ENCODE measurements at regions not wholly inside any gene's neighbourhood (a gene's known extent, or its start where the extent isn't known, plus 50 kb on each side); places are given as distances from the start of the nearest gene placed in this dataset.

GRCh38 chr1:82453511-82454185 is 652.9 kb downstream of the ADGRL2 start:
- no peak for DNase-seq

DNA sequence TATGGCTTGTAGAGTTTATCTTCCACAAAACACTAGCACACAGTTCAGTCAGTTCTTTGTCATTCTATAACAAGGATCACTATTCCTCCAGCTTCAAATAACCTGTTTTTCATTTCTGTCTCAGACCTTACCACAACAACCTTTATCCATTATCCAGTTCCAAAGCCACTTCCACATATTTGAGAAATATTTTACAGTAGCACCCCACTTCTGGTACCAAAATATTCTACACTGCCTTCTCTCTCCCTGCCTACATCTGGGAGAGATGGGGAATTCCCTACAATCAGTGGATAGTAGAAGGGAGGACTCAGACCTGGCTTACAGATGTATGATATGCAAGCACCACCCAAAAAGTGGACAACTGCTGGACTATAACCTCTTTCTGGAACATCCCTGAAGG is 651.4 kb downstream of the ADGRL2 start:
- DNase-seq, result no peak

GRCh38 chr1:82451191-82451590 is 650.5 kb downstream of the ADGRL2 start:
- no peak for DNase-seq

DNA sequence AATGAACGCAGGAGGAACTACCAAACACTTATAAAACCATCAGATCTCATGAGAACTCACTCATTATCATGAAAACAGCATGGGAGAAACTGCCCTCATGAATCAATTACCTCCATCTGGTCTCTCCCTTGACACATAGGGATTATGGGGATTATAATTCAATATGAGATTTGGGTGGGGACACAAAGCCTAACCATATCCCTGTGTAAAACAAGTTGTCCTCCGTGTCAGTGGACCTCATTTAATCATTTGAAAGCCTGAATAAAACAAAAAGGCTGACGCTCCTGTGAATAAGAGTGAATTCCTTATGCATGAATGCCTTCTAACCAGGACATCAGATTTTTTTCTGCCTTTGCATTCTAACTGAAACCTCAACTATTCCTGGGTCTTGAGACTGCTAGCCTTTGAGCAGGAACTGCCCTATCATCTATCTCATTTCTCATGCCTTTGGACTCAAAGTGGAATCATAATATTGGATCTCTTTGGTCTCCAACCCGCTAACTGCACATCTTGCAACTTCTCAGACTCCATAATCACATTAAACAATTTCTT is 648.8 kb downstream of the ADGRL2 start:
- no peak for DNase-seq

DNA sequence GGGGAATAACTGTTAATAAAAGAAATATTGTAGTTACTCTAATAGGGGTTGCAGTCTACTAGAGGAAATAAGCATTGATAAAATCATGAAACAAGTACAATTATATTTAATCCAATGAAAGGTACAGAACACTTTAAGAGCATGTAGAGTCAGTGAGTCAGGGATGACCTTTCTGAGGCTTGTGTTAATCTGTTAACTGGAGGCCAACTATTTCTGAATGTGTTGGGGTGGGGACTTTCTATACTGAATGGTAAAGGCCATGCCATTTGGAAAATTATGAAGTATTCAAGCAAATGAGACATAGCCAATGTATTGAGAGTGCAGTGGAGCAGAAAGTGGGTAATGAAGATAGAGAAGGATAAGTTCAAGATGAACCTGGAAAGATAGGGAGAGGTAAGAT is 646.2 kb downstream of the ADGRL2 start:
- no peak for DNase-seq

DNA sequence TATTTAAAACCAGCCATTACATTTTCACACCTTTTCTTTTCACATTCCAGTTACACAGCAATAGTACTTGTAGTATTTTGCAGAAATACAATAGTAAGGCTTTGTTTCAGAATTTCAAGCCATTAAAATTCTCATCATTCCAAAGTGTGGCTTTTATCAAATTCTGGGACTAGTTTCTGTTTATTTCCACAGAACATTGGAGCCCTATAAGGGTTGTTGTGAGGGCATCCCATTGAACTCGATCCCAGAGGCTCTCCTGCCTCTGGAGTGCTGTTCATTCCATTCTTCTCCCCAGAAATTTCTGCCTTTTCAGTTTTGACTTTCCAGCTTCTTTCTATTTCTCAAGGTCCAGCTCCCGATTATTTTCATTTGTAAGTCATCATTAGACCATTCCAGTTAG is 645.5 kb downstream of the ADGRL2 start:
- DNase-seq, result no peak

GRCh38 chr1:82445827-82446226 is 645.1 kb downstream of the ADGRL2 start:
- DNase-seq, result no peak

GRCh38 chr1:82445132-82445531 is 644.4 kb downstream of the ADGRL2 start:
- no peak for DNase-seq

- DNase-seq, result no peak
These were observed 640.7 kb downstream of the ADGRL2 start for GRCh38 chr1:82441402-82441801.

DNA sequence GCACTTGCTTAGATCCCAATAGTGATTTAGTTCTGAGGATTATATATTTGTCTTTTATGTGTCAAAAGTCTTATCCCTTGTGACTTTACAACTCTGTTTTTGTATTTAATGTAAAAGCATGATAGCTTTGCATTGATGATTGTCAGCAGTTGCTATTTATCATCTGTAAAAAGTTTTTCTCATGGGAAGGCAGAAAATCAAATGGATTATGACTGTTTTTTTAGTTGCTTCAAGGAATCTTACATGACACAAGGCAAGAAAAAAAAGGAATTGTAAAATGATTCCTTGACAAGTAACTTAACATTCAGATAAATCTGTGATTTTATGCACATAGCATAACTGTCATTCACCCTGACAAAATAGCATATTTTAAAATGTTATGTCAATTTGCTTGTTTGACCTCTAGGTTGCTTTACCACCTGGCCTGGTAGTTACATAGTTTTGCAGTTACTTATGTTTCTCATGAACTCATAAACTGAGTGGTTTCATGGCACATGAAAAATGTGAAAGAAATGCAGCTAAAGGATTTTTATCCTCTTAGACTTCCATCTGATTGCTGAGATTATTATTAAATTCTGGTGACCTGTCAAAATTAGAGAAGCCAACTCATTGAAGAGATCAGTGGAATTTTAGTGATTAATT is 622.6 kb downstream of the ADGRL2 start:
- no peak for DNase-seq

DNA sequence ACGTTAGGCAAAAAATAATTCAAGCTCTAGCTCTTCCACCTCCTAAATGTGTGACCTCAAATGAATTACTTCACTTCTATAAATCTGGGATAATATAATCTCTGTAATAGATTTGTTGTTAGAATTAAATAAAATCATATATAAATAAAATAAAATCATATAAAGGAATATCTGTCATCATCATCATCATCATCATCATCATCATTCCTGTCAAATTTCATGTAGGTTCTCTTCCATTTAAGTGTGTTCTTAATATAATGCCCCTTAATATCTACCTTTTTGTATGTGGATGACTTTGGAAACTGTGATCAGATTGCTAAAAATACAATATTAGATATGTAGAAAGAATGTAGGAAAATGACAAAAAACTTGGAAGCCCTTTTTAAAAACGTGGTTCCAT is 621.0 kb downstream of the ADGRL2 start:
- no peak for DNase-seq

DNA sequence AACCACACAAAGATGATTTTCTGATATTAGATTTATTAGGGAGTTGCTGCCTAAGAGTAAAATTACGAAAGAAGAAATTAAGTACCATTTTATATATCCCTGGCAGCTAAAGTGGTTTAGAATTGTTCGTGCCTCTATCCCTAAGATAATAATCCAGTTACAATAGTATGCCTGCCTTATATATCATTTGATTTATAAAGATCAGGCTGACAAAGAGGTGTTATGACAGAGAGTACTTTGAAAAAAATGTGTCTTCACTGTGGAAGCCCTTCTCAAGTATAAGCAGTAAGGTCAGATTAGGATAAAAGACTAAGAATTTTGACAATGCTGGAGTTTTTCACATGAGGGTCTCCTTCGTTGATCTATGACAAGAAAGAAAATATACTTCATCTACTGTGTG is 619.9 kb downstream of the ADGRL2 start:
- DNase-seq, result no peak

GRCh38 chr1:82411605-82412004 is 610.9 kb downstream of the ADGRL2 start:
- DNase-seq, result no peak

DNA sequence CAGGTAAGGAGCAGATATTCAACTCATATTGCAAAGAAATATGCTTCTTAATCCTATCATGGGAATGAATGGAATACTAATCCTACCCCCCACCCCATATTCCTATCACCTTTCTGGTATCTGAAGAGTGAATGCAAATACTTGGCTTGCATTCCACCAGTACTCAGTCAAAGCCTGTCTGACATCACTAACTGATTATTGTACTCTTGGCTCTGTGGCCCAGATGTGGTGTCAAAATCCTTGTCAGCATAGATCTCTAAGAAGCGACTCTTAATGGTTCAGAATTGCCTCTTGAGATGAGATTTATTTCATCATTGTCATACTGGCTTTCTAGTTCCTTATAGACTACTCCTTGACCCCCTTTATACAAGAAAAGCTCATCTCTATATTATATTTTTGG is 604.6 kb downstream of the ADGRL2 start:
- no peak for DNase-seq

DNA sequence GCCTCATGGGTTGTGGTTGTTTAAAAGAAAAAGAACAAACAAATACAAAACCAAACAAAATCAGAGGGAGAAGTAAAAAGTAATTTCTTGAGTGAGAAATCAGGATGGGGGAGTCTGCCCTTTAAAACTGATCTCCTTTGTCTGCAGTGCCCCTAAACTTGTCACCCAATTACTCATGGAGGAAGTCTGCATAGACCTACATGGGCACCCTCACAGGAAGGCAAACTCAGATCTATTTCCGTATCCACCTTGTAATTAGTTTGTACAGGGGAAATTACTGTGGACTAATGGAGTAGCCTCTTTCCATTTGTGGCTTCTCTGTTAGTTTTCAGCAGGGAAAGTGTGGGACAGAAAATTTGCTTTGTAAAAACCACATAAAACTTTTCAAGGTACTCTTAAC is 600.4 kb downstream of the ADGRL2 start:
- no peak for DNase-seq

DNA sequence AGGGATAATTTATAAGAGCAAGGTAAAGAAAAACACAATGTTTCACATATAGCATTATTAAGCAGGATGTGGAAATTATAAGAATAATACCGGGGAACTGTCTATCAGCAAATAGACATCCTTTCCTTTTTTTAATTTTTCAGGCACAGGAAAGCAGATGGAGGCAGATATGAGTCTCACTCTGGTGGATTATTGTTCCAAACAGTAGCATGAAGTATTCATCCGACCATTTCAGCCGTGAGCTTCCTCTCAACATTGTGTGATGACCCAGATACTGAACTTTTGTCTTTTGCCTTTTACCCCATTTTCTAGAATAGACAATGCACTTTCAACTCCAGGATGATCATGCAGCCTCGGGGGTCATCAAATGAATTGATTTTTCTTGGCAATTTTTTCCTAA is 599.8 kb downstream of the ADGRL2 start:
- DNase-seq, result no peak

DNA sequence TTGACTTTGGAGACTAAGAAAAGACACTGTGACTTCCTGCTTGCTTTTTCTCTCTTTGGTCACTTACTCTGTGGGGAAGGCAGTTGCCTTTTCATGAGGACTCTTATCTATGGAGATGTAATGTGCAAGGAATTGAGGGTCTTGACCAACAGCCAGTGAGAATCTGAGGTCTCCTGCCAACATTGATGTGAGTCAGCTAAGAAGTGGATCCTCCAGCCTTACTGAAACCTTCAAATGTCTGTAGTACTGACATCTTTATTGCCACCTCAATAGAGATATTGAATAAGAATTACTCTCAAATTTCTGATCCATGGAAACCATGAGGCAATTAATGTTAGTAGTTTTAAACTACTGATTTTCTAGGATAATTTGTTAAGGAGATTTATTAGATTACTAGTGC is 598.4 kb downstream of the ADGRL2 start:
- no peak for DNase-seq

DNA sequence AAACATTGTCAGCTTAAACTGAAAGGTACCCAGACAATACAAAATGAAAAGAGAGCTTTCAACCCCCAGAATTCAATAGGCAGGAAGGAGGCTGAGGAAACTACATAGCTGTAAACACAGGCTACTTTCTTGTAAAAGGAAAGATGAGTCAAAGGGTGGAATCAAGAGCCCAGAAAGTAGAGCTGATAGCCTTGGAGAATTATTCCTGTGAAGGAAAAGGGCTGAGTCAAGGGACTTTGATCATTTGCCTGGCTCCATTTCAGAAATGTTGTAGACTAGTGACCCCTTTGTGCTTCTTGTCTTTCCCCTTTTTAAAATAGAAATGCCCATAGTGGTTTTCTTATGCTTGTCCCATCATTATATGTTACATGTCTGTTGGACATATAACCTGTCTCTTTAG is 597.6 kb downstream of the ADGRL2 start:
- DNase-seq, result no peak

GRCh38 chr1:82395440-82395839 is 594.7 kb downstream of the ADGRL2 start:
- no peak for DNase-seq

DNA sequence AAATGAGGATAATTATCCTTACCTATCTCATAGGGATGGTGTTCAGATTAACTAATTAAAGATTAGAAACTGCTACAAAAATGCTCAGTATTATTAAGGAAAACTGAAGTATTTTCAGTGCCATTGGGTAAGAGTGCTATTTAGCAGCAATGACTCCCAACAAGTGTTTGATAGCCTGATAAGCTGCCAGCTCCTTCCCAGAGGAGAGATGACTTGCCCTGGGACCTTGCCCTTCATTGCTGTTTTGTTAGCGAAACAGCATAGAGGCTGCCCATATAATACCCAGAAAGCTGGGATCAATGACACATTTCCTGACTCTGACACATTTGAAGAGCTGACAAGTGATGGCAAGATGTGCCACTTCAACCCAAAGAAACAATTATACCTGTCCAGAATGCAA is 592.2 kb downstream of the ADGRL2 start:
- no peak for DNase-seq

- no peak for DNase-seq
These were observed 591.8 kb downstream of the ADGRL2 start for GRCh38 chr1:82392513-82392912.

DNA sequence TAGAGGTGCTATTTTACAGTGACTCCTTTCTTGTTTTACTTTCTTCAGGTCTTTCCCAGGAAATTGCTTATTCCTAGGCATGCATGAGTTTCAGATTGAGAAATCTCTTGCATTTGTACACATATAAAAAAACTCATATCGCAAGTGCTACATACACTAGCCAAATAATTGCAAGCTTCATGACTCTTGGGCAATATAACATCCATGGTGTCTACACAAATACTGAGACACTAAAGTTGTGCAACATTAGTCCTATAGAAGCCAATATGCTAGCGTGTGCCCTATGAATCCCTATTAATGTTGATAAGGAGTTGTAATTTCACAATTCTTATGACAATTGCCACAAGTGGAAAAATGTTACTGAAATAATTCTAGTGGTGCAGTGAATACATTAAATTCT is 591.0 kb downstream of the ADGRL2 start:
- DNase-seq, result no peak

GRCh38 chr1:82390627-82391026 is 589.9 kb downstream of the ADGRL2 start:
- DNase-seq, result no peak

- no peak for DNase-seq
These were observed 587.9 kb downstream of the ADGRL2 start for GRCh38 chr1:82388679-82389078.

DNA sequence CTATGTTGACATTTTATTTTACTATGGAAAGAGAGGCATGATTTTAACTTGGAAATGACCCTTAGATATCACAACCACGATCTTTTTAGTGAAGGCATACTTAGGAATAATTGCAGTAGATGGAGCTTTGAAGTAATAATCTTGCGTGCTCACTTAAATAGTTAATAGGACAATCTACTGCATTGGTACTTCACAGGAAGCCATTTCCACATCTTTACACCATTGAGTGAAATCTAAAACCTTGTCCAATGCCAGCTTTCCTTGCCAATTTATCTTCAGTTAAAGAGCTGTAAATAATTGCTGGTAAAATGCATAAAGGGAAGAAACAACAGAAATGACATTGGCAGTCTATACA is 586.3 kb downstream of the ADGRL2 start:
- DNase-seq, result no peak

Measured in NCI-H748 treated with DMSO at 0.1 percent for 48 hours (cell line).